Kidney (tissue), 13 donors: ENCODE measurements at regions not wholly inside any gene's neighbourhood (a gene's known extent, or its start where the extent isn't known, plus 50 kb on each side); places are given as distances from the start of the nearest gene placed in this dataset.
A peak's percentile ranks its signal among the peaks of the same experiment; 100 is the strongest.

Experiments used
- DNase-seq, 5 donors: peaks; one replicate each; pipeline ENCODE4 v3.0.0-alpha.2; 2013 to 2020
- FAIRE-seq: peaks from 2 replicates; lab custom pipeline; 2012; peaks lifted over from hg19 to GRCh38; lab: Jason Lieb, UNC
- H3K27ac ChIP-seq, 2 donors: one replicate each; pipeline ENCODE4 v1.7.0; 2013; ENCODE audit warnings: low read depth in 2 of 2, low read length in 2 of 2, inconsistent platforms in 1 of 2
- H3K27me3 ChIP-seq: one replicate; pipeline ENCODE4 v1.7.1; 2013; ENCODE audit warnings: low read length, inconsistent platforms; ENCODE audit not compliant: control insufficient read depth, insufficient read depth
- H3K36me3 ChIP-seq, 3 donors: one replicate each; pipeline versions ENCODE4 v1.7.0 to v1.7.1; 2013; ENCODE audit warnings: low read length in 3 of 3, control low read depth in 1 of 3, inconsistent platforms in 1 of 3; ENCODE audit not compliant: insufficient read depth in 3 of 3, control insufficient read depth in 2 of 3
- H3K4me1 ChIP-seq, 3 donors: one replicate each; pipeline versions ENCODE4 v1.7.0 to v1.7.1; 2013; ENCODE audit warnings: low read length in 3 of 3, inconsistent platforms in 1 of 3, low read depth in 1 of 3; ENCODE audit not compliant: control insufficient read depth in 2 of 3, insufficient read depth in 2 of 3
- H3K4me3 ChIP-seq, 3 donors: one replicate each; pipeline versions ENCODE4 v1.7.0 to v1.8.1; 2013; ENCODE audit warnings: low read length in 3 of 3, control low read depth in 1 of 3, inconsistent platforms in 1 of 3
- H3K9ac ChIP-seq, 3 donors: one replicate each; pipeline versions ENCODE4 v1.7.0 to v1.7.1; 2013; ENCODE audit warnings: low read length in 3 of 3, control low read depth in 1 of 3, inconsistent platforms in 1 of 3
- H3K9me3 ChIP-seq, 3 donors: one replicate each; pipeline versions ENCODE4 v1.7.0 to v1.7.1; 2013; ENCODE audit warnings: low read length in 3 of 3, control low read depth in 1 of 3, inconsistent platforms in 1 of 3; ENCODE audit not compliant: control insufficient read depth in 2 of 3, insufficient read depth in 1 of 3
- intact Hi-C: fragments of 100-400 bp; cut with DNase I; formaldehyde crosslinking; loops from one replicate; pipeline ENCODE4 v1.11.1; 2022
- TF ChIP-seq, protein P1 (sequence below): IDR thresholded peaks from 3 replicates; pipeline ENCODE4 v1.5.1; 2012; ENCODE audit warnings: mild to moderate bottlenecking, moderate library complexity, borderline replicate concordance; ENCODE audit not compliant: insufficient read depth; ENCODE audit errors: extremely low read depth
- donor health status: control.
- donor health status: control.
- donor health status: control.
- donor health status: control.
- donor health status: control.
- donor health status: DM: yes; HTN: yes; CAD: no.
- donor health status: Normal renal cell carcinoma (clear cell type).

DNA sequence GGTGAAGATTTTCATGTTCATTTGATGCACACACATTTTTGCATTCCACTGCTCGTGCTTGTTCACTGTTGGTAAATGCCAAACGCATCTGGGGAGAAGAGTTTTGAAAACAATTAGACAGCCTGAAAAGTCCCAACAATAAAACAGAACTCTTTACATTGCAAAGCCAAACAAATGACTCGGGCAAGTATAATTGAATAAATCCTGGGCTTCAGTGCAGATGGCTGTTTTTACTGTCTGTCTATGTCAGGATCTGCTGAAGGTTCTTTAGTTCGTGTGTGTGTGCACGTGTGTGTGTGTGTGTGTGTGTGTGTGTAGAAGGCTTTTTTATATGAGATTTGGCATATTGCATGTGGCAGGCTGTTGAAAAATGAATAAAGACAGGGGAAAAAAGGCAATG is 277.5 kb upstream of the CDIN1 start:
- Histone ChIP-seq H3K4me1 (no peaks in the 10 kb centered on the region), H3K9me3 (no peaks in the 10 kb centered on the region), H3K36me3 (no peaks in the 10 kb centered on the region), H3K27ac (no peak overlapping the region), H3K27me3 (no peaks in the 10 kb centered on the region), H3K9ac (no peak overlapping the region), H3K4me3 (no peak overlapping the region)
- TF ChIP-seq, protein P1, sequence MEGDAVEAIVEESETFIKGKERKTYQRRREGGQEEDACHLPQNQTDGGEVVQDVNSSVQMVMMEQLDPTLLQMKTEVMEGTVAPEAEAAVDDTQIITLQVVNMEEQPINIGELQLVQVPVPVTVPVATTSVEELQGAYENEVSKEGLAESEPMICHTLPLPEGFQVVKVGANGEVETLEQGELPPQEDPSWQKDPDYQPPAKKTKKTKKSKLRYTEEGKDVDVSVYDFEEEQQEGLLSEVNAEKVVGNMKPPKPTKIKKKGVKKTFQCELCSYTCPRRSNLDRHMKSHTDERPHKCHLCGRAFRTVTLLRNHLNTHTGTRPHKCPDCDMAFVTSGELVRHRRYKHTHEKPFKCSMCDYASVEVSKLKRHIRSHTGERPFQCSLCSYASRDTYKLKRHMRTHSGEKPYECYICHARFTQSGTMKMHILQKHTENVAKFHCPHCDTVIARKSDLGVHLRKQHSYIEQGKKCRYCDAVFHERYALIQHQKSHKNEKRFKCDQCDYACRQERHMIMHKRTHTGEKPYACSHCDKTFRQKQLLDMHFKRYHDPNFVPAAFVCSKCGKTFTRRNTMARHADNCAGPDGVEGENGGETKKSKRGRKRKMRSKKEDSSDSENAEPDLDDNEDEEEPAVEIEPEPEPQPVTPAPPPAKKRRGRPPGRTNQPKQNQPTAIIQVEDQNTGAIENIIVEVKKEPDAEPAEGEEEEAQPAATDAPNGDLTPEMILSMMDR: no peak
- no peak for DNase-seq
- FAIRE-seq: no peak
- intact Hi-C loops: no loop called here

DNA sequence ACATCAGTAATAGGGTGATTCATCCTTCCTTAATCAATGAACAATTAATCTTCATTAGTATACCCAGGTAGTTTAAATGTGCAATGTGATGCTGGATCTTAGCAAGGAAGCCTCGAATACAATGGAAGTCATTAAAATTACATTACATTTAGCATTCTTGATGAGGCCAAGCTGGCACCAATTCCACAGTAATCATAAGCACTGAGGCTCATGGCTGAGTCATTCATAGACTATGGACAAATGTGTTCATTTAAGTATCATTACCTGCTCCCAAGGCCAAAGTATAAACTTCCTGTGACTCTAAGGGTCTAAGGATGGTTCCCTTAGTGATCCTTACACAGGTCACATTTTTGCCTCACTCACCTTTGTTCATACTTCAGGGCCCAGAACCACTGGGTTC is 266.4 kb upstream of the CDIN1 start:
- TF ChIP-seq, protein P1: no peak
- Histone ChIP-seq H3K4me3 (no peak overlapping the region), H3K9ac (no peak overlapping the region), H3K9me3 (no peaks in the 10 kb centered on the region), H3K36me3 (no peaks in the 10 kb centered on the region), H3K4me1 (no peaks in the 10 kb centered on the region), H3K27me3 (no peaks in the 10 kb centered on the region), H3K27ac (no peak overlapping the region)
- intact Hi-C loops: no loop called here
- FAIRE-seq: no peak
- no peak for DNase-seq

DNA sequence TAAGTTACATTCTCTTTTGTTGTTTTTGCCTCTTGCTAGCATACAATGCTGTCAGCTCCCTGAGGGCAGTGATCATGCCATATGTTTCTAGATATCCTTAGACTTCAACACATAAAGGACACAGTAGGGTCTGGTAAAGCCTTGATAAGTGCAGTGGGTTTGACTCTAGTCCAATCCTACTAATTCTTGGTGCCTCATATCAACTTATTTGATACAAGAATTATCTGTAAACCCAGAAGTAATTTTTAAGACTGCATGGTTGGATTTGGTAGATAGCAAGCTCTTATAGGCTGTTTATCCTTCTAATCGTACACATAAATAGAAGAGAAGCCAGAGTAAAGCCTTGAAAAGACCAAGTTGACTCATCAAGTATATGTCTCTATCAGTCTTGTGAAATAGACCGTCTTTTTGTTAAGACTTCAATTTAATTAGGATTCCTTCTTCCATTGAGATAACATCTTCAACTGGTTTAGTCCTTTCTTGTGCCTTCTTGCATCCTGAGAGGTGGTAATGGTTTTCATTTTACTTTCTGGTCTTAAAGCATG is 265.6 kb upstream of the CDIN1 start:
- Histone ChIP-seq H3K27ac (no peak overlapping the region), H3K27me3 (no peaks in the 10 kb centered on the region), H3K9ac (no peak overlapping the region), H3K4me1 (no peaks in the 10 kb centered on the region), H3K36me3 (no peaks in the 10 kb centered on the region), H3K4me3 (no peak overlapping the region), H3K9me3 (no peaks in the 10 kb centered on the region)
- intact Hi-C loops: no loop called here
- TF ChIP-seq, protein P1: no peak
- FAIRE-seq (no peak), DNase-seq (no peak)

DNA sequence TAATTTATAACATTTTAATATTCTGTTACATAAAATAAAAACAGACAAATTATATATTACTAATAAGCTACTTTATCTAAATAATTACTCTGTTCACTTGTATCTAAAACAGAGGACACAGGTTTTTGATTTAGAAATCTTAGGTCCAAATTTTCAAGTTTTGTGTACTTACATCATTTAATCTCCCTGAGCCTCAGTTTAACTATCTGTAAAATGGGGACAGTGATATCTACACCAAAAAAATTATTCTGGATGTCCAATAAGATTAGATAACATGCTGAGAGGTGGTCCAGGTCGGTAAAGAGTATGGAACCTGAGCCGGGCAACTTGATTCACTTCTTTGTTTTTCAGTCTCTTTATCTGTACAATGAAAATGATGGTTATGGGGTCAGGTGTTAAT is 263.8 kb upstream of the CDIN1 start:
- intact Hi-C loops: no loop called here
- TF ChIP-seq, protein P1: no peak
- DNase-seq (no peak), FAIRE-seq (peak; percentile 62)
- H3K4me3 ChIP-seq: no peak overlapping the region
- H3K36me3 ChIP-seq: no peaks in the 10 kb centered on the region
- H3K27ac ChIP-seq: no peak overlapping the region
- H3K4me1 ChIP-seq: no peaks in the 10 kb centered on the region
- no peaks in the 10 kb centered on the region for H3K27me3 ChIP-seq
- H3K9me3 ChIP-seq: no peaks in the 10 kb centered on the region
- no peak overlapping the region for H3K9ac ChIP-seq
